Osteoblast (primary cell): ENCODE measurements at regions not wholly inside any gene's neighbourhood (a gene's known extent, or its start where the extent isn't known, plus 50 kb on each side); places are given as distances from the start of the nearest gene placed in this dataset.

Experiments
- DNase-seq: peaks from one replicate; pipeline ENCODE4 v3.0.0; 2011; ENCODE audit warnings: low spot score, mixed read lengths; ENCODE audit not compliant: insufficient read length; ENCODE audit errors: missing footprints
- H2AFZ ChIP-seq: 2 replicates; pipeline ENCODE4 v1.6.0; 2011; ENCODE audit warnings: mild to moderate bottlenecking, low read length
- H3K27ac ChIP-seq: 2 replicates; pipeline ENCODE4 v1.5.1; 2011; ENCODE audit warnings: mild to moderate bottlenecking, low read depth, low read length, moderate library complexity
- H3K27me3 ChIP-seq: 2 replicates; pipeline ENCODE4 v1.6.0; 2012; ENCODE audit warnings: mild to moderate bottlenecking, control low read depth, inconsistent platforms, low read length, moderate library complexity; ENCODE audit not compliant: insufficient read depth
- H3K36me3 ChIP-seq: 2 replicates; pipeline ENCODE4 v1.5.1; 2011; ENCODE audit warnings: mild to moderate bottlenecking, low read length, control low read depth, moderate library complexity; ENCODE audit not compliant: insufficient read depth
- H3K4me1 ChIP-seq: 2 replicates; pipeline ENCODE4 v1.5.1; 2011; ENCODE audit warnings: mild to moderate bottlenecking, low read length, control low read depth, moderate library complexity; ENCODE audit not compliant: insufficient read depth
- H3K4me2 ChIP-seq: 2 replicates; pipeline ENCODE4 v1.6.0; 2011; ENCODE audit warnings: mild to moderate bottlenecking, low read length; ENCODE audit not compliant: insufficient read depth
- H3K4me3 ChIP-seq: fragments of 200-600 bp; sonication (generic); 3 replicates; pipeline ENCODE4 v1.5.1; 2012; ENCODE audit warnings: mild to moderate bottlenecking, low read length, inconsistent platforms; ENCODE audit not compliant: insufficient read depth
- H3K79me2 ChIP-seq: 2 replicates; pipeline ENCODE4 v1.6.0; 2012; ENCODE audit warnings: mild to moderate bottlenecking, low read length, control low read depth, inconsistent platforms; ENCODE audit not compliant: insufficient read depth
- H3K9me3 ChIP-seq: 2 replicates; pipeline ENCODE4 v1.5.1; 2011; ENCODE audit warnings: low read depth, low read length, control low read depth
- H4K20me1 ChIP-seq: 2 replicates; pipeline ENCODE4 v1.6.0; 2012; ENCODE audit warnings: mild to moderate bottlenecking, low read length, control low read depth; ENCODE audit not compliant: insufficient read depth
- CTCF ChIP-seq: IDR thresholded peaks from 2 replicates; pipeline ENCODE4 v1.5.1; 2011; ENCODE audit warnings: mild to moderate bottlenecking, low read depth, low read length, moderate library complexity; ENCODE audit errors: extremely low read depth

GRCh38 chr7:17039372-17039771, 157.6 kb upstream of the AGR3 start:
- Histone ChIP-seq H3K27me3 (no peaks in the 10 kb centered on the region), H3K4me3 (no peak overlapping the region), H3K27ac (no peak overlapping the region), H3K4me1 (peaks cover 25% of the 10 kb centered on the region), H3K79me2 (no peaks in the 10 kb centered on the region), H4K20me1 (no peaks in the 10 kb centered on the region), H3K9me3 (no peaks in the 10 kb centered on the region), H3K4me2 (no peak overlapping the region), H2AFZ (peak overlapping the region; percentile 29), H3K36me3 (no peaks in the 10 kb centered on the region)
- no peak for DNase-seq
- TF ChIP-seq CTCF: no peak

DNA sequence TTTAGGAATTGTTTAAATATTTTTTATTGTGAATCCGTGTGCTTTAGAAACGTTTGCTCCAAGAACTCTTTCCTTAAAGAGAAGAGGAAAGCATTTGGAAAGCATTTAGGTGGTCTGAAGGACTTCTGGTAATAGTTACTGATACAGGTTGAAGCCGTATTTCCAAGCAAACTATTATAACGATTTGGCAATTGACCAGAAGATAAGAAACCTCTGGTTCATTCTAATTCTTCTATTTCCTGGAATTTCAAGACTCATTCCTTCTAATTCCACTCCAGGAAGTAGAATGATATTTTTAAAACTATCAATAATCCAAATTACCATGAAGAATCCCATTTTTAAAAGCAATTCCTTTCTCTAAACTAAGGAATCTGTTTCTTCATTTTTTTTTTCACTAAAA, 158.9 kb upstream of the AGR3 start:
- no peak overlapping the region for H3K4me2 ChIP-seq
- H3K27ac ChIP-seq: peak overlapping the region; percentile 90
- H2AFZ ChIP-seq: no peak overlapping the region

DNA sequence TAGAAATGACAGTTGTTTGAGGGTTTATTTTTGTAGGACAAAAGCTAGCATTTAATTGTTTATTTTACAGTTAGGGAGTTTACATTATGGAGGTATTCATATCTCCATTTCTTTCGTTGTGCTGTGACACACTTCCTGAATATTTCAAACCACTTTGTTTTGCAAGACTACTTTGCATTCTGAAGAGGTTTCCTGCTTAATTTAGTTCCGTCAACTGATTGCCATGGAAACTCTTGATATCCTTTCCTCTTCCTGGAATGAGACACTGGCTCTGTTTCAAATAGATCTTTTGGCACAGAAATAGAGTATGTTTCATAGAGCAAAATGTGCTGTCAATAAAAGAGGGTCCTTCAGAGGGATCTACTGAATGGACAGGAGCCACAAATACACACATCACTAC, 159.5 kb upstream of the AGR3 start:
- peak overlapping the region; percentile 42 for H2AFZ ChIP-seq
- peak overlapping the region; percentile 25 for H3K4me3 ChIP-seq
- peaks cover 25% of the 10 kb centered on the region for H3K4me1 ChIP-seq
- no peaks in the 10 kb centered on the region for H3K27me3 ChIP-seq
- DNase-seq: no peak
- no peaks in the 10 kb centered on the region for H4K20me1 ChIP-seq
- no peaks in the 10 kb centered on the region for H3K36me3 ChIP-seq
- TF ChIP-seq CTCF: no peak
- peak overlapping the region; percentile 56 for H3K4me2 ChIP-seq
- H3K9me3 ChIP-seq: no peaks in the 10 kb centered on the region
- no peaks in the 10 kb centered on the region for H3K79me2 ChIP-seq
- H3K27ac ChIP-seq: peak overlapping the region; percentile 90

More for the DNA sequence above, 158.9 kb upstream of the AGR3 start:
- Histone ChIP-seq H3K4me1 (peaks cover 25% of the 10 kb centered on the region), H4K20me1 (no peaks in the 10 kb centered on the region), H3K4me3 (no peak overlapping the region), H3K27me3 (no peaks in the 10 kb centered on the region), H3K79me2 (no peaks in the 10 kb centered on the region), H3K9me3 (no peaks in the 10 kb centered on the region), H3K36me3 (no peaks in the 10 kb centered on the region)
- no peak for TF ChIP-seq CTCF
- no peak for DNase-seq

DNA sequence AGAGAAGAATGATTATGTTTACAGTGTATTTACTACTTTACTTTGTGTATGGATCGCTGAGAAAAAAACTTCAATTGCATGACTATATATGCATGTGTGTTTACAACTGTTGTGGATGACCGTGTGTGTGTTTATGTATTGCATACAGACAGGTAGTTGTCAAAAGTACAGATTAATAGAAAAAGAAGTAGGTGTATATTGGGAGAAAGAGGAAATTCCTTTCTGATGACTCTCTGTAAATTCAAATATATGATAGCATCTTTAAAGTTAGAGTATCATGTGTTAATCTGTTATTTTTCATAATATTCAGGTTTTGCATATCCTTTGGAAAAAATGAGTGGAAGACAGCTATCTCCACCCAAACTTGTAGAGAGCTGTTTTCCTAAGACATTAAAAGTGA, 160.4 kb upstream of the AGR3 start:
- no peak for TF ChIP-seq CTCF
- H3K9me3 ChIP-seq: no peaks in the 10 kb centered on the region
- H2AFZ ChIP-seq: no peak overlapping the region
- no peaks in the 10 kb centered on the region for H3K27me3 ChIP-seq
- no peak overlapping the region for H3K4me3 ChIP-seq
- no peaks in the 10 kb centered on the region for H3K36me3 ChIP-seq
- no peaks in the 10 kb centered on the region for H3K79me2 ChIP-seq
- no peaks in the 10 kb centered on the region for H4K20me1 ChIP-seq
- DNase-seq: no peak
- peaks cover 25% of the 10 kb centered on the region for H3K4me1 ChIP-seq
- H3K27ac ChIP-seq: peak overlapping the region; percentile 90
- peak overlapping the region; percentile 56 for H3K4me2 ChIP-seq
